Lower leg skin (tissue), 3 donors: ENCODE measurements at regions not wholly inside any gene's neighbourhood (a gene's known extent, or its start where the extent isn't known, plus 50 kb on each side); places are given as distances from the start of the nearest gene placed in this dataset.

Experiments used
- CTCF ChIP-seq, 3 donors: fragments of 450-650 bp; IDR thresholded peaks; one replicate each; pipeline ENCODE4 v1.5.1; 2016; ENCODE audit warnings: antibody characterized with exemption in 3 of 3, mild to moderate bottlenecking in 3 of 3, moderate library complexity in 2 of 3
- POLR2A ChIP-seq, 2 donors: fragments of 450-650 bp; IDR thresholded peaks; one replicate each; pipeline ENCODE4 v1.6.1; 2016 to 2017; ENCODE audit warnings: antibody characterized with exemption in 2 of 2, mild to moderate bottlenecking in 1 of 2, moderate library complexity in 1 of 2

- TF ChIP-seq POLR2A (IDR thresholded peaks at IDR 0.05) = no peak
- TF ChIP-seq CTCF (IDR thresholded peaks at IDR 0.05) = no peak
Observed at GRCh38 chr4:26204911-26205370, 115.9 kb upstream of the RBPJ start.
